NCI-H226 (cell line): ENCODE measurements at regions not wholly inside any gene's neighbourhood (a gene's known extent, or its start where the extent isn't known, plus 50 kb on each side); places are given as distances from the start of the nearest gene placed in this dataset.
A peak's percentile ranks its signal among the peaks of the same experiment; 100 is the strongest.

Experiments
- DNase-seq: peaks from one replicate; pipeline ENCODE4 v3.0.0-alpha.2; 2015

- no peak for DNase-seq
Observed at GRCh38 chr11:122062763-122063162, 53.3 kb downstream of the BLID start.

- DNase-seq, result no peak
Observed at GRCh38 chr11:122059565-122059964, 56.5 kb downstream of the BLID start.

- DNase-seq, result no peak
Observed at GRCh38 chr11:122050021-122050690, 65.9 kb downstream of the BLID start.

- peak; percentile 20 for DNase-seq
Observed at GRCh38 chr11:122048401-122048800, 67.6 kb downstream of the BLID start.

- no peak for DNase-seq
Observed at GRCh38 chr11:122046846-122047245, 69.2 kb downstream of the BLID start.

- no peak for DNase-seq
Observed at GRCh38 chr11:122046438-122046837, 69.6 kb downstream of the BLID start.

GRCh38 chr11:122045181-122045586 lies 70.8 kb downstream of the BLID start:
- DNase-seq, result peak; percentile 86

- no peak for DNase-seq
Observed at GRCh38 chr11:122044086-122044485, 71.9 kb downstream of the BLID start.

GRCh38 chr11:122042981-122043380 lies 73.0 kb downstream of the BLID start:
- no peak for DNase-seq

- DNase-seq, result no peak
Observed at GRCh38 chr11:122040464-122040863, 75.6 kb downstream of the BLID start.

- DNase-seq, result peak; percentile 94
Observed at GRCh38 chr11:122038543-122038942, 77.5 kb downstream of the BLID start.

- no peak for DNase-seq
Observed at GRCh38 chr11:122037911-122038310, 78.1 kb downstream of the BLID start.

GRCh38 chr11:122036493-122036892 lies 79.5 kb downstream of the BLID start:
- DNase-seq, result no peak

GRCh38 chr11:122036018-122036417 lies 80.0 kb downstream of the BLID start:
- DNase-seq, result peak; percentile 87

GRCh38 chr11:122033631-122034030 lies 82.4 kb downstream of the BLID start:
- DNase-seq, result no peak

- no peak for DNase-seq
Observed at GRCh38 chr11:122033193-122033592, 82.8 kb downstream of the BLID start.

- DNase-seq, result no peak
Observed at GRCh38 chr11:122032317-122032716, 83.7 kb downstream of the BLID start.

- DNase-seq, result no peak
Observed at GRCh38 chr11:122031813-122032212, 84.2 kb downstream of the BLID start.

- DNase-seq, result no peak
Observed at GRCh38 chr11:122030286-122030685, 85.7 kb downstream of the BLID start.

- DNase-seq, result no peak
Observed at GRCh38 chr11:122028545-122028944, 87.5 kb downstream of the BLID start.

GRCh38 chr11:122028036-122028435 lies 88.0 kb downstream of the BLID start:
- no peak for DNase-seq

- DNase-seq, result no peak
Observed at GRCh38 chr11:122025757-122026156, 90.3 kb downstream of the BLID start.

GRCh38 chr11:122024278-122024677 lies 91.7 kb downstream of the BLID start:
- no peak for DNase-seq

- DNase-seq, result no peak
Observed at GRCh38 chr11:122023614-122024250, 92.3 kb downstream of the BLID start.

GRCh38 chr11:122022646-122023045 lies 93.4 kb downstream of the BLID start:
- DNase-seq, result no peak
